RPMI8226 (cell line): ENCODE measurements at regions not wholly inside any gene's neighbourhood (a gene's known extent, or its start where the extent isn't known, plus 50 kb on each side); places are given as distances from the start of the nearest gene placed in this dataset.
"Not testable (repeated sequence)": the region's sequence is repeated elsewhere in the genome, so short reads cannot be mapped to it uniquely, and the experiment has no call there.

Experiments used
- DNase-seq: peaks from one replicate; pipeline ENCODE4 v3.0.0-alpha.2; 2015

DNA sequence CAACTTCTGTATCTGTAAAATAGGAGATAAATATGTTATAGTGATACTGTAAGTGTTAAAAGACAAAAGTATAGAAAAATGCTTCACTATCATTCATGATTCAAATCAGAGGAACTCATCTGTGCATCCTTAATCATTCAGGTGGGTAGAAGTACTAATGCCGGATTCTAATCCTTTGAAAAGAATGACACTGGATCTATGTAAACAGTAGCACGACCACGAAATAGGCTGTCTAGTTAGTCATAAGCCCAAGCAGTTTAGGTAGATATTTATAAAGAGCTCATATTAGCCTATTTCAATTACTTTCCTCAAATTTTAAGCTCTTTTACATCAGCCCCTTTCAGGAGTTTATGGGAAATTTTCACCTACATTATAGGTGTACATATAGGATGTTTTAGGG is 437.9 kb downstream of the SOX2 start:
- no peak for DNase-seq

DNA sequence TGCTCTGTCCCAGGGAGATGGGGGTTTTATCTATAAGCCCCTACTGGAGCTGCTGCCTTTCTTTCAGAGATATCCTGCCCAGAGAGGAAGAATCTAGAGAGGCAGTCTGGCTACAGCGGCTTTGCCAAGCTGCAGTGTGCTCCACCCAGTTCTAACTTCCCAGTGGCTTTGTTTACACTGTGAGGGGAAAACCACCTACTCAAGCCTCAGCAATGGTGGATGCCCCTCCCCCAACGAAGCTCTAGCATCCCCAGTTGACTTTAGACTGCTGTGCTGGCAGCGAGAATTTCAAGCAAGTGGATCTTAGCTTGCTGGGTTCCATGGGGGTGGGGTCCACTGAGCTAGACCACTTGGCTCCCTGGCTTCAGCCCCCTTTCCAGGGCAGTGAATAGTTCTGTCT is 444.6 kb downstream of the SOX2 start:
- not testable (repeated sequence) for DNase-seq

DNA sequence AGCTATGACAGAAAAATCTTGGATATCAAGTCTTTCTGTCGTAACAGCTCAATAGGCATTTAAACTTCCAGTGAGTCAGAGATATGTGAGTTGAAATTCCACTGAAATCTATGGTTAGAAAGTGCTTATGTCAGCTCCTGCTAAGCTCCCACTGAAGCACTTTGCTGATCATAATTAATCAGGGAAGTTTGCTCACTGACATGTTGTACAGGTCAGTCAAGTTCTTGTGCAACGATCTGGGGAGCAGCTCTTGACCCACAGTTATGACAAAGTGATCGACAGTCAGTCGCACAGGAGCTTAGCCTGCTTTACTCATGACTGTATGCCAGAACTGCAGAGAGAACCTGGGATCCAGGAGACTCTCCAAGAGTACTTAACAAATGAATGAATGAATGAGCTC is 453.5 kb downstream of the SOX2 start:
- DNase-seq, result no peak

DNA sequence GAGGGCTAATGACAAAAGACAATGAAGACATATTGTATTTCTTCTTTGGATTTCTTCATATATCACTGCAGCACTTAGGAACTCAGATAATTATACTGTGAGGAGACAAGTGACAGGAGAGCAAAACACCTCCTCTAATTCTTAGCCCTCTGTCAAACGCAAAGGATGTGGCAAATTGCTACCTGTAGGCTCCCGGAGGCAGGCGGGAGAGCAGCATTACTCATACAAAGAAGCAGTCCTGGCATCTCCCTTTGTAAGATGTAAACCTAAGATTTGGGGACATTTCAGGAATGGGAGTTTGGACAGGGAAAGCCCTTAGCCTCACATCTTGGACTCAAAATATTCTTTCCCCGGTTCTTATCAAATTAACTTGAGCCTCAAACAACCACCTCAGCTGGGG is 460.8 kb downstream of the SOX2 start:
- no peak for DNase-seq

DNA sequence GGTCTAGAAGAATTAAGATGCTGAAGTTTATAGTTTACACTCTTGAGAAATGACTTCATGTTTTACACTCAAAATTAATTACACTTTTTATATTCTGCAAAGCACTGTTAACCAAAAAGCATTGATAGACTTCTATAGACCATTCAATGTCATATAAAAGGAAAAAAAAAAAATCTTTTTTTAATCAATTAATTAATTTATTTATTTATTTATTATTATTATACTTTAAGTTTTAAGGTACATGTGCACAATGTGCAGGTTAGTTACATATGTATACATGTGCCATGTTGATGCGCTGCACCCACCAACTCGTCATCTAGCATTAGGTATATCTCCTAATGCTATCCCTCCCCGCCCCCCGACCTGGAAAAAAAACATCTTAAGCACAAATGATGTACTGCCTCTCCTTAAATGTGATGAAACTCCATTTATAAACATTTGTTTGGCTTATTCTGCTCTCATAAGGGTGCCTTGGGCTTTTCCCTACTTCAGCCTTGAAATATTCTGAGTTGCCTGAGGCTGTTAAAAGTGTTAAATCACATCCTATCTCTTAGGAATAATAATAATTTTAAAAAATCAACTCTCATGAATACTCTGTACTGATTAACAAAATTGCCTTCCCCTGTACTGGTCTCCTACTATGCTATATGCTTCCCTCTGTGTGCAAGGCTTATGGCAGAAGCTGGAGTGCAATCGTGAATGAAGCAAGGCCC is 466.9 kb downstream of the SOX2 start:
- DNase-seq, result no peak

DNA sequence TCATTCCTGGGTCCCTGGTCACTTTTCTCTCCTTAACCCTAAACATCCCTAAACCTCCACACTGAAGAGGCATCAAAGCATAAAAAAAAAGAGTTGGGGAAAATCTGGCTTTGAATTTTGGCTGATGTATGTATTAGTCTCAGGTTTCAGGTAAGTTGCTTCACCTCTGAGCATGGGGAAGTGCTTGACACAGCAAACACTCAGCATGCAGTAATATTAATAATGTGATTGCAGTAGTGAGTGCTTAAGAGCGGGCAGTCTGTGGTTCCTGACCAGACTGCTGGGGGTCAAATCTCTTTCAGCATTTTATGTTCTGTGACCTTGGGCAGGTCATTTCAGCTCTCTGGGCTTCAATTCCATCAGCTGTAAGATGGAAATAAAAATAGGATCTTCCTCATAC is 467.9 kb downstream of the SOX2 start:
- DNase-seq, result no peak

DNA sequence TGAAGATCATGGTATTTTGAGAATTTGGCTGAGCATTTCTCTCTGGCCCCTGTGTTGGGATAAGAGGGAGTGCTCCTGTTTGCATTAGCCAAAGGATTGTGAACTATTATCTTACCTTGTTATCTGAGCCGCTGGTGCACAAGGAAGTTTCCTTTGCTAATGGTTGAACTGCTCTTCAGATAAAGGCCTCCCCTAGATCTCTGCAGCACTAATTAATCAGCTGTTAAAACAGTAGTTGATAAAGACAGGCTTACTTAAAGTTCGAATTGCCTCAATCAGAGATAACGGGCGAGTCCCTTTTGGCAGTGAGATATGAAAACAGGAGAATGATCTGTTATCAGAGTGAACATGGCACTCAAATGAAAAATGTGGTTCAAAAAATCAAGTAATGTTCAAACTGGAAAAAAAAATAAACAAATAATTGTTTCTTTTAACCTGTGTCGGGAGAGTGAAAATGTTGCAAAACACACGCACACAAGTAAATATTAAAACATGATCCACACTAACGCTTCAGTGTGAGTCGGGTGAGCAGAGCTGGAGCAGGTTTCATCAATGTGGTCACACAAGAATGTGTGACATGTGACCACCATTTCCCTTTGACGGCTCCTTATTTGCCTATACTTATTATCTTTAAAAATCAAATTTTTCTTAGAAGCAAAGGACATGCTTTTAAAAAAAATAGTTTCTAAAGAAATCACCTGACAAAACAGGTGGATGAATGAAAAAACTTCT is 469.1 kb downstream of the SOX2 start:
- no peak for DNase-seq

DNA sequence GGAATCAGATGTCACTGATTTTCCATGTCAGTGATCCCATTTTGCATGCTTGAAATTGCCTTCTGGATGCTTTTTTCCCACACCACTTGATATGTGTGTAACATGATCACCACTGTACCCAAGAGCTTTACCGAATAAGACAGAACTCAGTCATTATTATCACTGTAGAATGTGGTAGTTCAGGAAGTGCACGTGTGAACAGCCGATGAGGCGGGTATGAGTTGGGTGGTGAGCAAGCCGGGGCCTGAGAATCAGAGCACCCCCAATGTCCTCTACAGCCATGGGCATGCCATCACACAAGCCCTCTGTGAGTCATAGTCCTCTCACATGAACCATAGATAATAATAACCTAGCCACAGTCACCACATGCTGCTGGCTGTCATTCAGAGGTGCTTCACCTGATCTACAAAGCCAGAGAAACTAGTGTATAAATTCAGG is 470.8 kb downstream of the SOX2 start:
- DNase-seq, result no peak

DNA sequence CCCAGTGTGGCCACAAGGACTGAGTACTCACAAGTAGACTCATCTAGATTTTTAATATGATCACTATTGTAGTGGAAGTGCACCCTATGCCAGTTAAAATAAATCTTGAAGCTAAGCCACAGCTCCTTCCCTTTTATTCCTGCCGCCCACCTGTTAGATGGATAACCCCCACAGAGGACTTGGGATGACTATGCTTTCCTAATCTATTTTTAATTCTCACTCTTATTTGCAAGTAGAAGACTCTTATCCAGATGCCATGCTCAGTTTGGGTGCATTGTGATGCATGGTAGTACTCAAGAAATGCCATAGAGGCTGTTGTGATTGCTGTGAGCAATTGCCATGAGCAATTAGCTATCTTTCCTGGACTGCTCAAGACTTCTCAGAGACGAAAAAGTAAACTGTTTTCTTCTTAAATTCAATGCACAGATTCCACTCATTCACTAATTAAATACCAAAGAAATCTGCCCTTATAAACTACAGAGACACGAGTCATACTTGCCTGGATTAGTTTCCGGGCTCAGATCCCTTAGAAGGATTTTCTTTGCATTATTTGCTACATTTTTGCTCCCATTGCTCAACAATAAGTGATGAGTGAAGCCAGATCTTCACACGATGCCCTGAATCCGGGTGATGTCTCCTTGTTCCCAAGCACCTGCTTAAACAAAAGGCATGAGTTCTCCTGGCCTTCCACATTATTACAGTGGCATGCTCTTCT is 472.1 kb downstream of the SOX2 start:
- no peak for DNase-seq

DNA sequence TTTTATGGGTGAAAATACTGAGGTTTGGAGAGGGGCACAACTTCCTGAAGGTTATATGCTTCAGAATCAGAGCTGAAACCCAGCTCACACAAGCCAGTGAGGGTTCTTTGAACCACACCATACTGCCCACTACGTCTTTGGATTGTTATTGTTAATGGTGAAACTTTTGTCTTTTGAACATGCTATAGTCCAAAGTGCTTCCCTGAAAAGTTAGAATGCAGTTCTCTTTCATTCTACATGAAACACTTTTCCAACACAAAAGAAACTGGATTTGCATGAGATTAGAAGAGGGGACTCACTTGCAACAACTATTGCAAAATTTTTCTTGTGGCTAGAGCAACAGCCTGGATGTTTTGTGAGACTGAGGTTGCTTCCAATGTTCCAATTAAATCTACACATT is 473.6 kb downstream of the SOX2 start:
- DNase-seq, result no peak

DNA sequence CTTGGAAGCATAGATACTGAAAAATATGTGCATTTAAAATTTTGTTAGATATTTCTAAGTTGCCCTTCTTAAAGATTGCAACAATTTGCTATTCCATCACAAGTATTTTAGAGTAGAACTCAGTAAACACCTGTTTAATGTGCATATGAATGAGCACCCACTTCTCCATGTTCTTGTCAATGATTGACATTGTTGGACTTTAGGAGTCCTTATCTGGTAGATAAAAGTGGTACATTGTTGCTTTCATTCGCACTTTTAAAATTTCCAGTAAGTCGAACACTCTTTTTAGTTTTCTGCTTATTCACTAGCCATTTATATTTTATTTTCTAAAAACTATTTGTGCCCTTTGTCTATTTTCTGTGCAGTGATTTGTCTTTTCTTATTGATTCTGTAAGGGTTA is 478.3 kb downstream of the SOX2 start:
- no peak for DNase-seq

DNA sequence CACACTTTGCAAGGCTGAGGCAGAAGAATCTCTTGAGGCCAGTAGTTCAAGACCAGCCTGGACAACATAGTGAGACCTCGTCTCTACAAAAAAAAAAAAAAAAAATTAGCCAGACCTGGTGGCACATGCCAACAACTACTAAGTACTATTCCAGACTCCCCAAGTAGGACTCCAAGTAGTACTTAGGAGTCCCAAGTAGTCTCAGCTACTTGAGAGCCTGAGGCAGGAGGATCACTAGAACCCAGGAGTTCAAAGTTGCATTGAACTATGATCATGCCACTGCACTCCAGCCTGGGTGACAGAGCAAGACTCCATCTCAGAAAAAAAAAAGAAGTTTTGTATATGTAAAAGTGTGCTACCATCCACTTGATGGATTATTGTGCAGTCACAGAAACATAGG is 486.6 kb downstream of the SOX2 start:
- DNase-seq, result no peak

DNA sequence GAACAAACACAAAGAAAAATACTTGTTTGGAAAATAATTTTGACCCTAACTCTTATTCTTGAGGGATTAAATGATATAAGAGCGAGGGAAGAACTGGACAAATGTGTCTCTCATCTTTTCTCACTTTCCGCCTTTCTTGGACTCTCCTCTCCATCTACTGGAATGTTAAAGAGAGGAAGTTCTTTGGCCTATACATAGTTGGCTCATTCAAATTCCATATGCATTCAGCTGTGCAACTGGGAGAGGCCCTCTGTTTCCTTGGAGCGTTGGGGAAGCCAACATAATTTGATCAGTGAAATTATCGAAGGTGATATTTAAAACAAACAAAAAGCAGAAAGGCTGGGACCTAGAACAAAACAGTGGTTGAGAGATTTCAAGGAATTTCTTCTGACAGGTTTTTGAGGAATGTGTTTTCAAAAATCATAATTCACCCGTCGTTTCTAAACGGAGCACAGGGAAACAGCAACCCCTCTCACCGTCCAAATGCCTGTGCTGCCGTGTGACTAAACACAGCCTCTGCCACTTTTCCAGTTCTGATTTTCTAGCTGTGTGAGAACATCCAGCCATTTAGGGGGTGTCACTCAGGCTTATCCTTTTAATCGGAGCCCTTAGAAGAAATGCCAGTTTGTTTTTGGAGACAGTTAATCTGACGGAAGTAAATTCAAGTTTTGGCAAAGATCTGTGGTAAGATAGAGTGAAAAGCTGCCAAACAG is 489.9 kb downstream of the SOX2 start:
- no peak for DNase-seq

DNA sequence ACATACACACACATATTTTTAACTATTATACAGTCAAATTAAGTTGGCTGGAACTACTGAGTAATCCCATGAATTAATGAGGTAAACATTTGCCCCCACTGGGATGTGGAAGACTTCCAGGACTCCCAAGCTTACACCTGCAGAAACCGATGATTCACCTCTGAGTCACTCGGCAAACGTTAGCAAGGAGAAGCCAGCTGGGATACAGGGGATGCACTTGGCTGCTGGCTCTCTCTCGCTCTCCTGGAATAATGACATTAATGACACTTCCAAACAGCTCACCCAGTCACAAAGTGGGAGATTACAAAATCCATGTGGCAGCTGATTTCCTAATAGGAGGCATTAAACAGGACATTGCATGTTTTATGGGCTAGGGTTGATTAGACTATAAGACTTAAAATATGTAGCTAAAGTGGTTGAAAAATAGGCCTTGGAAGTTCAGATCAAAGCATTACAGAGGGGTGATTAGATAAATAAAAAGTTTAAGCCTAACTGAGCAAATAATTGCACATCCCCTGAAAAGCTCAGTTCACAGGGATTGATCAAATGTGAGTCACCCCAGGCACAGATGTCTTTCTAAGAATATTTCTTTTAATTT is 500.9 kb downstream of the SOX2 start:
- DNase-seq, result no peak

DNA sequence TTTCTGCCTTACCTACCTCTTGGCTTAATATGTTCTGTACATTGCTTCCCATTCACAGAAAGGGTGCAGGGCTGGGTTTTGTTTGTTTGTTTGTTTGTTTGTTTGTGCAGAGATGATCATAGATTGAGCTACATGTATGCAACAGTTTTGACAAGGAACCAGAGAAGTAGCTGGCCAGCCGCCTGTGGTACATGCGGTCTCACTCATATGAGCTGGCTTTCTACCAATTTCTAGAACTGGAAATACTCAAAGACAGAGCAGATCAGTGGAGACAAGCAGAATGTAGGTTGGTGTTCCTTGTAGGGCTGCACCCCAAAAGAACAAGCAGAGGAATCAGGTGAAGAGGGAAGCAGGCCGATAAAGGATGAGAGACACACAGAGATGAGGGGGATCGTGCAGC is 502.7 kb downstream of the SOX2 start:
- no peak for DNase-seq

DNA sequence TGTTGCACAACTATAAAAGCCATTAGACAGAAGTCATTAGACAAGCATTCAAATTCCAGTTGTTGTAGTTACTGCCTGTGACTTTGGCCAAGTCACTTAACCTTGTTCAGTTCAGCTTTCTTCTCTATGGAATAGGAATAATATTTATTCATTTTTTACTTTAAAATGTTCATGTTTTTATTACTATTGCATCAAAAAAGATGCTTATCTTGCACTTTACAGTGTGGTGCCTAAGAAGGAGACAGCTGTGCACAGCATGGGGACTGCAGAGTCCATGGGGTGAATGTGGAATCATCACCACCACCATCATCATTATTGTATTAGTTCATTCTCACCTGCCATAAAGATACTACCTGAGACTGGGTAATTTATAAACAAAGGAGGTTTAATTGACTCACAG is 504.2 kb downstream of the SOX2 start:
- DNase-seq, result no peak

DNA sequence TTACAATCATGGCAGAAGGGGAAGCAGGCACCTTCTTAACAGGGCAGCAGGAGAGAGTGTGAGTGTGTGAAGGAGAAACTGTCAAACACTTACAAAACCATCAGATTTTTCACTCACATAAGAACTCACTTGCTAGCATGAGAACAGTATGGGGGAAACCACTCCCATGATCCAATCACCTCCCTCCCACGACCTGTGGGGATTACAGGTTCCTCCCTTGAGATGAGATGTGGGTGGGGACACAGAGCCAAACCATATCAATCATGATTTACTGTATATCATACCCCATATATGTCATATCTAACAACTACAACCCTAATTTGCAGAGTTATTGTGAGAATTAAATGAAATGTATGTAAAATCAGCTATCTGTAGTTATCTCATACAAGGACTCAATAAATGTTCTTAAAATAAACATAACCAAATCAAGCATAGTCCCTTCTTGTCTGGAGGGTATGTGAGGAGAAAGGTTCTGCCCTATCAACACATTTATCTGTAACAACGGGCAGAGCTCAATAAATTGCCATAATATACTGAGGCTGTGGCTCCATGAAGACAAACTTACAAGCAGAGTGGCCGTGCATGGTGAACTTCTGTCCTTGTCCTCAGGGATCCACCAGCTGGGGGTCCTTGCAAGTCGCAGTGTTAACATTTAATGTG is 504.7 kb downstream of the SOX2 start:
- DNase-seq, result no peak

DNA sequence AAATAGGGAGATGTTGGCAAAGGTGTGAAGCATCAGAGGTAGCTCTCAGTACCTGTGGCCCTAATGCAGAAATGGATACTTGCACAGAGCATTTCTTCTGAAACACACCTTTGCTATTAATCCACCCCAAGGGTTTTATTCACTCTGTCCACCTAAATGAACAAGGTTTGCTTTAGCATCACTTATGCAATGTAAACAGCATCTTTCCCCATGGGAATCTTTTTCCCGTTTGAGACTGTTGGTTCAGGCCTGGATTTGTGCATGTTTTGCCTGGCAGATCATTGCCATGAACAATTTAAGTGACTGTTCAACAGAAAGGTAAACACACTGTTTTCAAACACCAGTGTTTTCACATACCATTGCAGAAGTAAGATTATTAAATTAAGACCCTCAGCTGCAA is 508.3 kb downstream of the SOX2 start:
- DNase-seq, result no peak

DNA sequence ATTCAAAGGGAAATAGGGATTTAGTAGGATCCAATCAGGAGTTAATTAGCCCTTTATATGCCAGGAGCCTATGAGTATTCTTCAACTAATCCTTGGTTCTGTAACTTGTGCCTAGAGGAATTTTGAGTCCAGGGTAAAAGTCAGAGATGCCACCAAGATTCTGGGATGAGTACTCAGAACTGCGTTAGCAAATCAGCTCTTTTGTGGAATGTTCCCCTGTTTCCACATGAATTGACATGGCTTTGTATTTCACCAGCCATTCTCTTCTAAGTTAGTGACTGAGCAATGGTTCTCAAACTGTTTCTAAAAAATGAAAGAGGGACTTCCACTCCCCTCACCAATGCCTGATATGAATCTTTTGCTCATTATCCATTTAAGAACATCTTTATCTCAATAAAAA is 508.7 kb downstream of the SOX2 start:
- no peak for DNase-seq

DNA sequence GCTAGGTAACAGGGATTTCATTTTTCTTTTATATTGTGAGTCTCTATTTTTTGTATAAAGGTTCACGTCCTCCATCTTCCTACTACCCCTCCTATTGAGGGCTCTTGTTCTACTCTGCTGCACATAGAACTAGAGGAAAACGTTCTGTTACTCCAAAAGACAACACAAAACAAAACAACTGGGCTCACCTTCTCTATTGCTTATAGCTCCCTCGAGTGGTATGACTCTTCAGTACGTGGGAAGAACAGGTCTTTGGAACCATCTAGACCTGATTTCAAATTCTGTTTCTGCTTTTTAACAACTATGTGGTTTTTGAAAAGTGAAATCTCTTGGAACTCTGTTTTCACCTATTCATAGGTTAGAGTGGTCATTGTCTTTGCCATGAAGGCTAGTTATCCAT is 515.3 kb downstream of the SOX2 start:
- no peak for DNase-seq

DNA sequence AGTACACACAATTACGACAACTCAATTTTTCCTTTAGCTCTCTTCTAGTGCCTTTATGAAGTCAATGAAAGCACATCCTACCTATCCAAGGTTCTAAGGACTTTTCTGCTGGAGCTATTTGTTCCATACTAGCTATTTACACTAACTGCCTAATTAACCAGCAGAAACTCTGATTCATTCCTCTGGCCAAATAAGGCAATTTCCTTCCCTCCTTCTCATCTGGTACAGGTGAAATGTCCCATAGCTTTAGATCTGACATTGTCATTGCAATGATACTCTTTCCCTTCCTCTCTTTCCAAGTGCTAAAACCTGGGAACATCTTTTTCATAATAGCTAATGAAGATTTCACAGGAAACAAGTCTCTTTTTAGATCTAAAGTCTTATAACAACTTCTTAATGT is 521.7 kb downstream of the SOX2 start:
- no peak for DNase-seq

DNA sequence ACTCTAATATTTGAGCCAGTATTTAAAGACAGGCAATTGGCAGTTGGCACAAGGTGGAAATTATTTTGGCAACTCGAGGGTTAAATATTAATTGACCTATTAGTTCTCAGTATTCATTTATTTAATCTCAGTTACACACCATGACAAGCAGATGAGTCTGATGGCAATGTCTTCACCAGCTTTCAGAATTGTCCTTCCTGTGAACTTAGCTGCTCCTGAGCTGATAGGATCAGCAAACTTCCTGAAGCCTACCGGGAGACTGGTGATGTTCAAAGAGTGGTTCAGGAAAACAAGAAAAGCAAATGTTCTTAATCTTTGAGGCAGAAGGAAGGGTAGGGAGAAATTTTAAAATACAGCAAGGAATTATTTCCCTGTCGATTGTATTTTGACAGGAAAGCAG is 522.2 kb downstream of the SOX2 start:
- DNase-seq, result no peak

DNA sequence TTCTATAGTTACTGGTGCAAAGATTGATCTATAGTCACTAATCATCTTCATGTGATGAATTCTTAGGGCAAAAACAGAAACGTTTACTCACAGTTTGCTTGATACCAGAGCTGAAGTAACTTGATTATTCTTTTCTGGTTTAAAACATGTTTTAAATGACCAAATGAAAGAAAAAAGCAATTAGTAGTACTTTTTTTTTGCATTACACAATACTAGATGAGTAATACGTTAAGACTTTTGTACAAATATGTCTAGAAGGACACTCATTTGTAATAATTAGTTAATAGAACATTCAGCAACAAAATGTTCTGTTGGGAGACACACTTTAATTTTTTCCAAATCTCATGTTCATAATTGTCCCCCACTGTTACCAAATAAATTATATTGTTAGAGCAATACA is 523.2 kb downstream of the SOX2 start:
- DNase-seq, result no peak
